KMS-11 (cell line): ENCODE measurements at regions not wholly inside any gene's neighbourhood (a gene's known extent, or its start where the extent isn't known, plus 50 kb on each side); places are given as distances from the start of the nearest gene placed in this dataset.

ENCODE experiments used
- H2AFZ ChIP-seq: fragments of 200-600 bp; sonication (generic); 2 replicates; pipeline ENCODE4 v1.6.1; 2016; ENCODE audit warnings: antibody characterized with exemption, mixed run types, low read depth
- H3K27ac ChIP-seq: fragments of 200-600 bp; sonication (generic); 2 replicates; pipeline ENCODE4 v1.6.1; 2016; ENCODE audit warnings: mild to moderate bottlenecking, mixed run types
- H3K27me3 ChIP-seq: fragments of 200-600 bp; sonication (generic); 2 replicates; pipeline ENCODE4 v1.6.1; 2017; ENCODE audit warnings: mild to moderate bottlenecking, low read depth, mixed run types, moderate library complexity; ENCODE audit not compliant: insufficient read depth
- H3K36me3 ChIP-seq: fragments of 200-600 bp; sonication (generic); 2 replicates; pipeline ENCODE4 v1.6.1; 2017; ENCODE audit warnings: mild to moderate bottlenecking, mixed run types; ENCODE audit not compliant: insufficient read depth
- H3K4me1 ChIP-seq: fragments of 200-600 bp; sonication (generic); 2 replicates; pipeline ENCODE4 v1.6.1; 2016; ENCODE audit warnings: mild to moderate bottlenecking, low read depth, mixed run types; ENCODE audit not compliant: poor library complexity, severe bottlenecking
- H3K4me2 ChIP-seq: fragments of 200-600 bp; sonication (generic); 2 replicates; pipeline ENCODE4 v1.7.0; 2016; ENCODE audit warnings: mild to moderate bottlenecking, mixed run types
- H3K4me3 ChIP-seq: fragments of 200-600 bp; sonication (generic); IDR thresholded peaks from 2 replicates; pipeline ENCODE4 v1.6.1; 2017; ENCODE audit warnings: low read depth, low read length, mixed read lengths; ENCODE audit not compliant: insufficient read depth
- H3K79me2 ChIP-seq: fragments of 200-600 bp; sonication (generic); 2 replicates; pipeline ENCODE4 v1.6.1; 2016; ENCODE audit warnings: low read depth, mixed run types; ENCODE audit not compliant: insufficient read depth
- H3K9ac ChIP-seq: fragments of 200-600 bp; sonication (generic); 2 replicates; pipeline ENCODE4 v1.6.1; 2016; ENCODE audit warnings: mild to moderate bottlenecking, mixed run types
- H4K20me1 ChIP-seq: fragments of 200-600 bp; sonication (generic); 2 replicates; pipeline ENCODE4 v1.6.1; 2016; ENCODE audit warnings: mild to moderate bottlenecking, mixed run types; ENCODE audit not compliant: insufficient read depth
- TF ChIP-seq, protein P1 (sequence below): fragments of 200-600 bp; sonication (generic); conservative IDR thresholded peaks from 2 replicates; pipeline ENCODE4 v1.6.1; 2017; ENCODE audit warnings: low read depth, mild to moderate bottlenecking, antibody characterized with exemption, low read length, moderate library complexity, mixed read lengths

DNA sequence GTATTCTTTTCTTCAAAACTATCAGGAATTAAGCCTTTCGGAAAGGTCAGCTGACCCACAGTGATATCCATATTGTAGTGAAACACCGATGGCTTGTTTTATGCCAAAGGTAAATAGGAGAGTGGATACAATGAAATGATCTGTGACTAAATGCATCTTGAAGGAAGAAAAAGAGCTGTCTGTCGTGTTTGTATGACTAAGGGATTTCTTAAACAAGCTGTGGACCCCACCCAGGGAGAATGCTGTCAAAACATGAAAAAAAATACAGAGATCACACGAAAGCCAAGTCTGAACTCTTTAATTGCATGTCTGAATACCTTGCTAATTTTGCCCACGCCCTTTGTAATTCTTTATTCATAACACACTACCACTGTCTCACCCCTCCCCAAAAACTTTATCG, 286.4 kb upstream of the WWC1 start:
- no peaks in the 10 kb centered on the region for H3K36me3 ChIP-seq
- no peak overlapping the region for H2AFZ ChIP-seq
- no peaks in the 10 kb centered on the region for H4K20me1 ChIP-seq
- no peak overlapping the region for H3K27ac ChIP-seq
- H3K27me3 ChIP-seq: no peaks in the 10 kb centered on the region
- TF ChIP-seq, protein P1, sequence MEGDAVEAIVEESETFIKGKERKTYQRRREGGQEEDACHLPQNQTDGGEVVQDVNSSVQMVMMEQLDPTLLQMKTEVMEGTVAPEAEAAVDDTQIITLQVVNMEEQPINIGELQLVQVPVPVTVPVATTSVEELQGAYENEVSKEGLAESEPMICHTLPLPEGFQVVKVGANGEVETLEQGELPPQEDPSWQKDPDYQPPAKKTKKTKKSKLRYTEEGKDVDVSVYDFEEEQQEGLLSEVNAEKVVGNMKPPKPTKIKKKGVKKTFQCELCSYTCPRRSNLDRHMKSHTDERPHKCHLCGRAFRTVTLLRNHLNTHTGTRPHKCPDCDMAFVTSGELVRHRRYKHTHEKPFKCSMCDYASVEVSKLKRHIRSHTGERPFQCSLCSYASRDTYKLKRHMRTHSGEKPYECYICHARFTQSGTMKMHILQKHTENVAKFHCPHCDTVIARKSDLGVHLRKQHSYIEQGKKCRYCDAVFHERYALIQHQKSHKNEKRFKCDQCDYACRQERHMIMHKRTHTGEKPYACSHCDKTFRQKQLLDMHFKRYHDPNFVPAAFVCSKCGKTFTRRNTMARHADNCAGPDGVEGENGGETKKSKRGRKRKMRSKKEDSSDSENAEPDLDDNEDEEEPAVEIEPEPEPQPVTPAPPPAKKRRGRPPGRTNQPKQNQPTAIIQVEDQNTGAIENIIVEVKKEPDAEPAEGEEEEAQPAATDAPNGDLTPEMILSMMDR: no peak
- no peak overlapping the region for H3K4me2 ChIP-seq
- H3K79me2 ChIP-seq: no peaks in the 10 kb centered on the region
- H3K9ac ChIP-seq: no peak overlapping the region
- no peaks in the 10 kb centered on the region for H3K4me1 ChIP-seq
- H3K4me3 ChIP-seq: no peak overlapping the region

DNA sequence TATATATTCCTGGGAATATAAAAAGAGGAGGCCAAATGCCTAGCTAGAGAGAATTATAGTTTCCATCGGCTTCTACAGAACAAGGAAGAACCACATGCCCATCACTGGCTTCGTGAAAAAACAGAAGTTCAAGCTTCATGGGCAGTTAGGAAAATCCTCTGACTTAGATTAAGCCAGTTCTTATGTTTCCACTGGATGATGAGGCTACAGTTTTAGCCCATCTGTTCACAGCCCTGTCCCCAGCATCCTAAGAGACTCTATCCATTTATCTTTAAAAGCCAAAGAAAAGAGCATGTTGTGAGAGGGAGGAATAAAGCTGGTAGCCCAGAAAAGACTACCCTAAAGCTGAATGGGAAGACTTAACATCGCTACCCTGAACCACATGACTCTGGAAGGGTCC, 285.5 kb upstream of the WWC1 start:
- no peaks in the 10 kb centered on the region for H3K36me3 ChIP-seq
- no peaks in the 10 kb centered on the region for H3K27me3 ChIP-seq
- no peaks in the 10 kb centered on the region for H4K20me1 ChIP-seq
- no peak overlapping the region for H3K27ac ChIP-seq
- TF ChIP-seq, protein P1: no peak
- no peak overlapping the region for H3K4me3 ChIP-seq
- H3K79me2 ChIP-seq: no peaks in the 10 kb centered on the region
- no peak overlapping the region for H3K9ac ChIP-seq
- no peak overlapping the region for H3K4me2 ChIP-seq
- H2AFZ ChIP-seq: no peak overlapping the region
- no peaks in the 10 kb centered on the region for H3K4me1 ChIP-seq

GRCh38 chr5:168006456-168007130, 284.9 kb upstream of the WWC1 start:
- H3K79me2 ChIP-seq: no peaks in the 10 kb centered on the region
- no peaks in the 10 kb centered on the region for H3K27me3 ChIP-seq
- no peaks in the 10 kb centered on the region for H3K4me1 ChIP-seq
- no peak overlapping the region for H3K4me2 ChIP-seq
- no peaks in the 10 kb centered on the region for H4K20me1 ChIP-seq
- no peak overlapping the region for H2AFZ ChIP-seq
- H3K9ac ChIP-seq: no peak overlapping the region
- no peak overlapping the region for H3K4me3 ChIP-seq
- H3K36me3 ChIP-seq: no peaks in the 10 kb centered on the region
- TF ChIP-seq, protein P1: no peak
- no peak overlapping the region for H3K27ac ChIP-seq

- H3K36me3 ChIP-seq: no peaks in the 10 kb centered on the region
- H3K4me3 ChIP-seq: no peak overlapping the region
- H3K79me2 ChIP-seq: no peaks in the 10 kb centered on the region
- no peak overlapping the region for H2AFZ ChIP-seq
- TF ChIP-seq, protein P1: no peak
- H3K27me3 ChIP-seq: no peaks in the 10 kb centered on the region
- no peak overlapping the region for H3K27ac ChIP-seq
- H3K9ac ChIP-seq: no peak overlapping the region
- H3K4me1 ChIP-seq: no peaks in the 10 kb centered on the region
- no peaks in the 10 kb centered on the region for H4K20me1 ChIP-seq
- H3K4me2 ChIP-seq: no peak overlapping the region
Observed at GRCh38 chr5:168007286-168007685, 284.2 kb upstream of the WWC1 start.
